IMR-90 (cell line): ENCODE measurements at regions not wholly inside any gene's neighbourhood (a gene's known extent, or its start where the extent isn't known, plus 50 kb on each side); places are given as distances from the start of the nearest gene placed in this dataset.

Experiments
- ATAC-seq: fragments of 200-7000 bp; cut with Tn5 transposase; 2 replicates; pipeline ENCODE4 v1.9.1; 2020; ENCODE audit warnings: low read depth, mild to moderate bottlenecking, moderate library complexity
- BruUV-seq: library from RNA; stranded (reverse); fragments of 400-500 nt; replicated peaks from 2 replicates; lab custom pipeline; 2021; lab: Mats Ljungman, UMichigan
- CTCF ChIA-PET: fragments of 300-600 bp; formaldehyde crosslinking; extraction: SDS; loops from one replicate; lab custom pipeline; 2021; ENCODE audit warnings: antibody characterized with exemption; lab: Yijun Ruan, JAX
- POLR2A ChIA-PET: fragments of 300-600 bp; sonication (Branson Sonifier 250); formaldehyde crosslinking; loops from one replicate; lab custom pipeline; 2022; ENCODE audit warnings: antibody characterized with exemption; ENCODE audit not compliant: unreplicated experiment; lab: Charles Lee
- DNase-seq: peaks from one replicate; pipeline ENCODE4 v3.0.0; 2013
- H2AFZ ChIP-seq: replicated peaks from 2 replicates; pipeline ENCODE3; 2013; ENCODE audit warnings: low read length, mild to moderate bottlenecking; ENCODE audit not compliant: poor library complexity
- H2AK5ac ChIP-seq: 2 replicates; pipeline ENCODE4 v1.6.1; 2013; ENCODE audit warnings: low read depth, low read length, inconsistent platforms
- H2AK9ac ChIP-seq: replicated peaks from 2 replicates; pipeline ENCODE3; 2013; ENCODE audit warnings: mild to moderate bottlenecking, low read depth, low read length, moderate library complexity; ENCODE audit not compliant: poor library complexity
- H2BK120ac ChIP-seq: 2 replicates; pipeline ENCODE4 v1.6.1; 2013; ENCODE audit warnings: low read depth, low read length, inconsistent platforms
- H2BK15ac ChIP-seq: 3 replicates; pipeline ENCODE4 v1.6.1; 2013; ENCODE audit warnings: low read depth, low read length, inconsistent platforms
- H2BK20ac ChIP-seq: 2 replicates; pipeline ENCODE4 v1.6.1; 2013; ENCODE audit warnings: low read depth, mild to moderate bottlenecking, inconsistent platforms, low read length, moderate library complexity
- H2BK5ac ChIP-seq: 2 replicates; pipeline ENCODE4 v1.6.1; 2013; ENCODE audit warnings: mild to moderate bottlenecking, low read depth, low read length, inconsistent platforms; ENCODE audit not compliant: poor library complexity, severe bottlenecking
- H3K14ac ChIP-seq: replicated peaks from 2 replicates; pipeline ENCODE4 v1.6.1; 2013; ENCODE audit warnings: low read depth, low read length, inconsistent platforms
- H3K18ac ChIP-seq: 2 replicates; pipeline ENCODE4 v1.6.1; 2013; ENCODE audit warnings: low read depth, low read length, control low read depth
- H3K23ac ChIP-seq: 2 replicates; pipeline ENCODE4 v1.6.1; 2013; ENCODE audit warnings: low read depth, low read length, inconsistent platforms
- H3K27ac ChIP-seq: 2 replicates; pipeline ENCODE4 v1.5.1; 2013; ENCODE audit warnings: mild to moderate bottlenecking, control low read depth, low read length; ENCODE audit not compliant: insufficient read depth
- H3K27me3 ChIP-seq: 2 replicates; pipeline ENCODE4 v1.6.1; 2013; ENCODE audit warnings: low read length; ENCODE audit not compliant: control insufficient read depth, insufficient read depth
- H3K36me3 ChIP-seq: 2 replicates; pipeline ENCODE4 v1.6.1; 2013; ENCODE audit warnings: low read length, mixed read lengths; ENCODE audit not compliant: control insufficient read depth, insufficient read depth
- H3K4ac ChIP-seq: 2 replicates; pipeline ENCODE4 v1.6.1; 2013; ENCODE audit warnings: low read depth, low read length, inconsistent platforms
- H3K4me1 ChIP-seq: 2 replicates; pipeline ENCODE4 v1.6.1; 2013; ENCODE audit warnings: low read length, mixed read lengths; ENCODE audit not compliant: control insufficient read depth, insufficient read depth
- H3K4me2 ChIP-seq: 2 replicates; pipeline ENCODE4 v1.6.1; 2013; ENCODE audit warnings: low read depth, mild to moderate bottlenecking, control low read depth, low read length, moderate library complexity
- H3K4me3 ChIP-seq: 2 replicates; pipeline ENCODE4 v1.5.1; 2013; ENCODE audit warnings: low read depth, mild to moderate bottlenecking, control low read depth, low read length, moderate library complexity; ENCODE audit not compliant: insufficient read depth
- H3K56ac ChIP-seq: 2 replicates; pipeline ENCODE4 v1.6.1; 2013; ENCODE audit warnings: low read length, inconsistent platforms; ENCODE audit not compliant: insufficient read depth; ENCODE audit errors: extremely low read depth
- H3K79me1 ChIP-seq, 2 experiments: 2 replicates each; pipeline ENCODE4 v1.6.1; 2013; ENCODE audit warnings: low read length in 2 of 2, inconsistent platforms in 1 of 2, low read depth in 1 of 2
- H3K9ac ChIP-seq: 2 replicates; pipeline ENCODE4 v1.6.1; 2013; ENCODE audit warnings: low read depth, low read length, control low read depth
- H3K9me1 ChIP-seq: 2 replicates; pipeline ENCODE4 v1.6.1; 2013; ENCODE audit warnings: low read length, inconsistent platforms; ENCODE audit not compliant: insufficient read depth
- H3K9me3 ChIP-seq: 2 replicates; pipeline ENCODE4 v1.6.1; 2013; ENCODE audit warnings: low read length; ENCODE audit not compliant: control insufficient read depth, insufficient read depth
- H4K20me1 ChIP-seq: 2 replicates; pipeline ENCODE4 v1.6.1; 2013; ENCODE audit warnings: low read length, inconsistent platforms; ENCODE audit not compliant: insufficient read depth
- H4K5ac ChIP-seq: 2 replicates; pipeline ENCODE4 v1.6.1; 2013; ENCODE audit warnings: mild to moderate bottlenecking, low read depth, low read length, control low read depth
- H4K8ac ChIP-seq, 2 experiments: 2 replicates each; pipeline ENCODE4 v1.6.1; 2013; ENCODE audit warnings: low read depth in 2 of 2, low read length in 2 of 2, control low read depth in 1 of 2, inconsistent platforms in 1 of 2
- H4K91ac ChIP-seq: 2 replicates; pipeline ENCODE4 v1.6.1; 2013; ENCODE audit warnings: low read depth, low read length, inconsistent platforms; ENCODE audit not compliant: insufficient read depth
- BHLHE40 ChIP-seq: fragments of 150-350 bp; IDR thresholded peaks from 2 replicates; pipeline ENCODE4 v1.6.1; 2016; ENCODE audit warnings: mild to moderate bottlenecking, low read depth, low read length
- CEBPB ChIP-seq: IDR thresholded peaks from 2 replicates; pipeline ENCODE4 v1.6.1; 2012; ENCODE audit warnings: low read depth, low read length, improper control_type of control experiment
- CTCF ChIP-seq: conservative IDR thresholded peaks from 2 replicates; pipeline ENCODE4 v1.5.1; 2012; ENCODE audit warnings: mild to moderate bottlenecking, low read depth, low read length, improper control_type of control experiment
- ELK1 ChIP-seq: fragments of 150-350 bp; IDR thresholded peaks from 2 replicates; pipeline ENCODE4 v1.6.1; 2016; ENCODE audit warnings: low read depth, mild to moderate bottlenecking, low read length, moderate library complexity, borderline replicate concordance
- FOS ChIP-seq: fragments of 150-350 bp; IDR thresholded peaks from 2 replicates; pipeline ENCODE4 v1.6.1; 2016; ENCODE audit warnings: low read depth, low read length
- MAFK ChIP-seq: IDR thresholded peaks from 2 replicates; pipeline ENCODE4 v1.6.1; 2012; ENCODE audit warnings: low read depth, low read length, improper control_type of control experiment
- NFE2L2 ChIP-seq: fragments of 150-350 bp; IDR thresholded peaks from 2 replicates; pipeline ENCODE4 v1.6.1; 2016; ENCODE audit warnings: low read depth, mild to moderate bottlenecking, low read length
- RAD21 ChIP-seq: IDR thresholded peaks from 2 replicates; pipeline ENCODE4 v1.6.1; 2012; ENCODE audit warnings: low read length, improper control_type of control experiment
- RFX5 ChIP-seq: IDR thresholded peaks from 2 replicates; pipeline ENCODE4 v1.8.0; 2012; ENCODE audit warnings: low read depth, mild to moderate bottlenecking, low read length, moderate library complexity
- SMC3 ChIP-seq: fragments of 150-350 bp; IDR thresholded peaks from 2 replicates; pipeline ENCODE4 v1.6.1; 2016; ENCODE audit warnings: low read depth, mild to moderate bottlenecking, antibody characterized with exemption, low read length, moderate library complexity
- USF2 ChIP-seq: fragments of 150-350 bp; IDR thresholded peaks from 2 replicates; pipeline ENCODE4 v1.6.1; 2017; ENCODE audit warnings: mild to moderate bottlenecking, antibody characterized with exemption, low read length, low read depth
- WGBS, 2 experiments: methylation state at CpG; one replicate each; pipeline versions ENCODE4 v1.1.5 to v1.1.7; 2013; ENCODE audit warnings: missing lambda C conversion rate in 2 of 2; ENCODE audit not compliant: insufficient read length in 1 of 2; ENCODE audit errors: extremely low coverage in 2 of 2; 5-methylcytosine and 5-hydroxymethylcytosine counted together
- dilution Hi-C: fragments of 300-500 bp; cut with HindIII; formaldehyde crosslinking; loops from one replicate; pipeline ENCODE4 v1.14.3; 2018; ENCODE audit warnings: low sequenced_read_pairs; ENCODE audit not compliant: unreplicated experiment
- in situ Hi-C: fragments of 300-500 bp; cut with MboI; formaldehyde crosslinking; loops from 3 replicates; pipeline ENCODE4 v1.14.3; 2019; ENCODE audit warnings: low sequenced_read_pairs, inconsistent platforms, mixed read lengths
- intact Hi-C: fragments of 100-400 bp; cut with micrococcal nuclease; formaldehyde crosslinking; loops from 2 replicates; pipeline ENCODE4 v1.10.0; 2022

GRCh38 chr5:85170183-85170582 is 785.5 kb upstream of the EDIL3 start:
- Histone ChIP-seq H2BK15ac (no peak overlapping the region), H2BK5ac (no peak overlapping the region), H3K14ac (no peak overlapping the region), H2AK9ac (no peak overlapping the region), H3K4me1 (no peaks in the 10 kb centered on the region), H3K27ac (no peak overlapping the region), H2BK120ac (no peak overlapping the region), H2BK20ac (no peak overlapping the region), H3K9ac (no peak overlapping the region), H3K4me2 (no peak overlapping the region), H3K27me3 (no peaks in the 10 kb centered on the region), H3K79me1 (no peaks in the 10 kb centered on the region), H3K4ac (no peak overlapping the region), H2AK5ac (no peak overlapping the region), H4K5ac (no peak overlapping the region), H3K56ac (no peak overlapping the region), H3K18ac (no peak overlapping the region), H3K9me3 (peaks cover 4% of the 10 kb centered on the region; the same call in 1 of the 2 replicates), H3K4me3 (no peak overlapping the region), H3K36me3 (no peaks in the 10 kb centered on the region), H3K9me1 (no peaks in the 10 kb centered on the region), H4K91ac (no peak overlapping the region), H4K20me1 (no peaks in the 10 kb centered on the region), H3K23ac (no peak overlapping the region), H2AFZ (no peak overlapping the region), H4K8ac (no peak overlapping the region)
- no CpG with 5 or more reads among the region's 4 CpGs for WGBS, 2 experiments
- intact Hi-C loops, result no loop called here
- BruUV-seq, result no TSS peak
- ATAC-seq (no peak), DNase-seq (no peak)
- in situ Hi-C loops, result no loop called here
- TF ChIP-seq FOS (no peak), CTCF (no peak), ELK1 (no peak), MAFK (no peak), CEBPB (no peak), BHLHE40 (no peak), USF2 (no peak), SMC3 (no peak), NFE2L2 (no peak), RAD21 (no peak), RFX5 (no peak)
- dilution Hi-C loops, result no loop called here
- ChIA-PET POLR2A (no interaction called here), CTCF (no interaction called here)
